ENCODE measurements at regions not wholly inside any gene's neighbourhood (a gene's known extent, or its start where the extent isn't known, plus 50 kb on each side); places are given as distances from the start of the nearest gene placed in this dataset.

- no peak for DNase-seq (ENCODE audit: extremely low read depth, low read depth)
- no peak for TF ChIP-seq CTCF (IDR thresholded peaks at IDR 0.05; ENCODE audit: low read depth, low read length)
These were observed 678.1 kb upstream of the CCDC54 start for GRCh38 chr3:106699122-106699521.

- TF ChIP-seq CTCF (IDR thresholded peaks at IDR 0.05; ENCODE audit: low read depth, low read length) = no peak
- DNase-seq (ENCODE audit: extremely low read depth, low read depth) = no peak
These were observed 676.3 kb upstream of the CCDC54 start for GRCh38 chr3:106700981-106701380.

- no peak for DNase-seq (ENCODE audit: extremely low read depth, low read depth)
- TF ChIP-seq CTCF (IDR thresholded peaks at IDR 0.05; ENCODE audit: low read depth, low read length) = no peak
These were observed 673.7 kb upstream of the CCDC54 start for GRCh38 chr3:106703524-106703923.

GRCh38 chr3:106707347-106707746 lies 669.9 kb upstream of the CCDC54 start:
- DNase-seq (ENCODE audit: extremely low read depth, low read depth) = no peak
- no peak for TF ChIP-seq CTCF (IDR thresholded peaks at IDR 0.05; ENCODE audit: low read depth, low read length)

GRCh38 chr3:106710596-106710995 lies 666.6 kb upstream of the CCDC54 start:
- no peak for DNase-seq (ENCODE audit: extremely low read depth, low read depth)

GRCh38 chr3:106711650-106712049 lies 665.6 kb upstream of the CCDC54 start:
- no peak for DNase-seq (ENCODE audit: extremely low read depth, low read depth)
- no peak for TF ChIP-seq CTCF (IDR thresholded peaks at IDR 0.05; ENCODE audit: low read depth, low read length)

More at GRCh38 chr3:106710596-106710995, 666.6 kb upstream of the CCDC54 start:
- TF ChIP-seq CTCF (IDR thresholded peaks at IDR 0.05; ENCODE audit: low read depth, low read length) = no peak

GRCh38 chr3:106714400-106714799 lies 662.8 kb upstream of the CCDC54 start:
- no peak for TF ChIP-seq CTCF (IDR thresholded peaks at IDR 0.05; ENCODE audit: low read depth, low read length)
- no peak for DNase-seq (ENCODE audit: extremely low read depth, low read depth)
